Muscle layer of duodenum (tissue), 2 donors: ENCODE measurements at regions not wholly inside any gene's neighbourhood (a gene's known extent, or its start where the extent isn't known, plus 50 kb on each side); places are given as distances from the start of the nearest gene placed in this dataset.

Experiments
- H3K27ac ChIP-seq: one replicate; pipeline ENCODE4 v1.7.0; 2013; ENCODE audit warnings: mild to moderate bottlenecking, low read length
- H3K27me3 ChIP-seq: one replicate; pipeline ENCODE4 v1.7.0; 2013; ENCODE audit warnings: low read depth, mild to moderate bottlenecking, control low read depth, low read length
- H3K36me3 ChIP-seq, 2 donors: one replicate each; pipeline ENCODE4 v1.7.0; 2013; ENCODE audit warnings: low read length in 2 of 2, control low read depth in 1 of 2, mild to moderate bottlenecking in 1 of 2; ENCODE audit not compliant: insufficient read depth in 2 of 2, control insufficient read depth in 1 of 2
- H3K4me1 ChIP-seq, 2 donors: one replicate each; pipeline ENCODE4 v1.7.0; 2013; ENCODE audit warnings: low read length in 2 of 2, mild to moderate bottlenecking in 2 of 2, control low read depth in 1 of 2, moderate library complexity in 1 of 2; ENCODE audit not compliant: insufficient read depth in 2 of 2, control insufficient read depth in 1 of 2
- H3K4me3 ChIP-seq, 2 donors: one replicate each; pipeline ENCODE4 v1.7.0; 2013; ENCODE audit warnings: low read length in 2 of 2, low read depth in 1 of 2, mild to moderate bottlenecking in 1 of 2
- H3K9me3 ChIP-seq, 2 donors: one replicate each; pipeline ENCODE4 v1.7.0; 2013; ENCODE audit warnings: low read length in 2 of 2, control low read depth in 1 of 2, mild to moderate bottlenecking in 1 of 2; ENCODE audit not compliant: control insufficient read depth in 1 of 2
- donor health status: healthy.

GRCh38 chr9:90330231-90330630 lies 312.4 kb downstream of the DIRAS2 start:
- Histone ChIP-seq H3K4me3 (no peak overlapping the region), H3K36me3 (no peaks in the 10 kb centered on the region), H3K9me3 (no peaks in the 10 kb centered on the region), H3K4me1 (no peaks in the 10 kb centered on the region), H3K27ac (no peak overlapping the region), H3K27me3 (no peaks in the 10 kb centered on the region)

GRCh38 chr9:90331826-90332575 lies 310.6 kb downstream of the DIRAS2 start:
- Histone ChIP-seq H3K36me3 (no peaks in the 10 kb centered on the region), H3K27me3 (no peaks in the 10 kb centered on the region), H3K27ac (no peak overlapping the region), H3K4me1 (no peaks in the 10 kb centered on the region), H3K4me3 (no peak overlapping the region), H3K9me3 (no peaks in the 10 kb centered on the region)

- H3K27ac ChIP-seq, result no peak overlapping the region
- no peaks in the 10 kb centered on the region for H3K4me1 ChIP-seq
- H3K36me3 ChIP-seq, result no peaks in the 10 kb centered on the region
- H3K9me3 ChIP-seq, result no peaks in the 10 kb centered on the region
- H3K4me3 ChIP-seq, result no peak overlapping the region
- no peaks in the 10 kb centered on the region for H3K27me3 ChIP-seq
These were observed 309.4 kb downstream of the DIRAS2 start for GRCh38 chr9:90333226-90333625.

- Histone ChIP-seq H3K27me3 (no peaks in the 10 kb centered on the region), H3K9me3 (no peaks in the 10 kb centered on the region), H3K36me3 (no peaks in the 10 kb centered on the region), H3K27ac (no peak overlapping the region), H3K4me3 (no peak overlapping the region), H3K4me1 (no peaks in the 10 kb centered on the region)
These were observed 302.2 kb downstream of the DIRAS2 start for GRCh38 chr9:90340421-90340820.

GRCh38 chr9:90342607-90343006 lies 300.0 kb downstream of the DIRAS2 start:
- H3K4me3 ChIP-seq, result no peak overlapping the region
- H3K27ac ChIP-seq, result no peak overlapping the region
- no peaks in the 10 kb centered on the region for H3K36me3 ChIP-seq
- no peaks in the 10 kb centered on the region for H3K4me1 ChIP-seq
- H3K9me3 ChIP-seq, result no peaks in the 10 kb centered on the region
- H3K27me3 ChIP-seq, result no peaks in the 10 kb centered on the region

GRCh38 chr9:90343366-90343765 lies 299.3 kb downstream of the DIRAS2 start:
- H3K36me3 ChIP-seq, result no peaks in the 10 kb centered on the region
- no peaks in the 10 kb centered on the region for H3K9me3 ChIP-seq
- no peaks in the 10 kb centered on the region for H3K27me3 ChIP-seq
- no peak overlapping the region for H3K4me3 ChIP-seq
- H3K4me1 ChIP-seq, result no peaks in the 10 kb centered on the region
- H3K27ac ChIP-seq, result no peak overlapping the region

GRCh38 chr9:90343991-90344390 lies 298.6 kb downstream of the DIRAS2 start:
- Histone ChIP-seq H3K27me3 (no peaks in the 10 kb centered on the region), H3K36me3 (no peaks in the 10 kb centered on the region), H3K4me3 (no peak overlapping the region), H3K27ac (no peak overlapping the region), H3K9me3 (no peaks in the 10 kb centered on the region), H3K4me1 (no peaks in the 10 kb centered on the region)

- H3K27me3 ChIP-seq, result no peaks in the 10 kb centered on the region
These were observed 277.0 kb downstream of the DIRAS2 start for GRCh38 chr9:90365666-90366065.

GRCh38 chr9:90368241-90368640 lies 274.4 kb downstream of the DIRAS2 start:
- Histone ChIP-seq H3K36me3 (no peaks in the 10 kb centered on the region), H3K4me1 (no peaks in the 10 kb centered on the region), H3K9me3 (no peaks in the 10 kb centered on the region), H3K27ac (no peak overlapping the region), H3K4me3 (no peak overlapping the region), H3K27me3 (no peaks in the 10 kb centered on the region)

More at GRCh38 chr9:90365666-90366065, 277.0 kb downstream of the DIRAS2 start:
- Histone ChIP-seq H3K27ac (no peak overlapping the region), H3K4me1 (no peaks in the 10 kb centered on the region), H3K4me3 (no peak overlapping the region), H3K36me3 (no peaks in the 10 kb centered on the region), H3K9me3 (no peaks in the 10 kb centered on the region)

- Histone ChIP-seq H3K36me3 (no peaks in the 10 kb centered on the region), H3K9me3 (no peaks in the 10 kb centered on the region), H3K27me3 (no peaks in the 10 kb centered on the region), H3K4me3 (no peak overlapping the region), H3K27ac (no peak overlapping the region), H3K4me1 (no peaks in the 10 kb centered on the region)
These were observed 273.7 kb downstream of the DIRAS2 start for GRCh38 chr9:90368928-90369327.

- no peaks in the 10 kb centered on the region for H3K4me1 ChIP-seq
- no peaks in the 10 kb centered on the region for H3K27me3 ChIP-seq
- no peak overlapping the region for H3K27ac ChIP-seq
- H3K4me3 ChIP-seq, result no peak overlapping the region
- no peaks in the 10 kb centered on the region for H3K36me3 ChIP-seq
- H3K9me3 ChIP-seq, result no peaks in the 10 kb centered on the region
These were observed 262.9 kb downstream of the DIRAS2 start for GRCh38 chr9:90379771-90380170.

GRCh38 chr9:90385146-90385545 lies 257.5 kb downstream of the DIRAS2 start:
- Histone ChIP-seq H3K4me1 (no peaks in the 10 kb centered on the region), H3K9me3 (no peaks in the 10 kb centered on the region), H3K27me3 (no peaks in the 10 kb centered on the region), H3K4me3 (no peak overlapping the region), H3K27ac (no peak overlapping the region), H3K36me3 (no peaks in the 10 kb centered on the region)
